NOMO-1 (cell line): ENCODE measurements at regions not wholly inside any gene's neighbourhood (a gene's known extent, or its start where the extent isn't known, plus 50 kb on each side); places are given as distances from the start of the nearest gene placed in this dataset.
"Not testable (repeated sequence)": the region's sequence is repeated elsewhere in the genome, so short reads cannot be mapped to it uniquely, and the experiment has no call there.

ENCODE experiments used
- DNase-seq, 2 experiments: peaks; one replicate each; lab custom pipeline; 2025; ENCODE audit not compliant: unreplicated experiment in 2 of 2; lab: John Stamatoyannopoulos, UW

DNA sequence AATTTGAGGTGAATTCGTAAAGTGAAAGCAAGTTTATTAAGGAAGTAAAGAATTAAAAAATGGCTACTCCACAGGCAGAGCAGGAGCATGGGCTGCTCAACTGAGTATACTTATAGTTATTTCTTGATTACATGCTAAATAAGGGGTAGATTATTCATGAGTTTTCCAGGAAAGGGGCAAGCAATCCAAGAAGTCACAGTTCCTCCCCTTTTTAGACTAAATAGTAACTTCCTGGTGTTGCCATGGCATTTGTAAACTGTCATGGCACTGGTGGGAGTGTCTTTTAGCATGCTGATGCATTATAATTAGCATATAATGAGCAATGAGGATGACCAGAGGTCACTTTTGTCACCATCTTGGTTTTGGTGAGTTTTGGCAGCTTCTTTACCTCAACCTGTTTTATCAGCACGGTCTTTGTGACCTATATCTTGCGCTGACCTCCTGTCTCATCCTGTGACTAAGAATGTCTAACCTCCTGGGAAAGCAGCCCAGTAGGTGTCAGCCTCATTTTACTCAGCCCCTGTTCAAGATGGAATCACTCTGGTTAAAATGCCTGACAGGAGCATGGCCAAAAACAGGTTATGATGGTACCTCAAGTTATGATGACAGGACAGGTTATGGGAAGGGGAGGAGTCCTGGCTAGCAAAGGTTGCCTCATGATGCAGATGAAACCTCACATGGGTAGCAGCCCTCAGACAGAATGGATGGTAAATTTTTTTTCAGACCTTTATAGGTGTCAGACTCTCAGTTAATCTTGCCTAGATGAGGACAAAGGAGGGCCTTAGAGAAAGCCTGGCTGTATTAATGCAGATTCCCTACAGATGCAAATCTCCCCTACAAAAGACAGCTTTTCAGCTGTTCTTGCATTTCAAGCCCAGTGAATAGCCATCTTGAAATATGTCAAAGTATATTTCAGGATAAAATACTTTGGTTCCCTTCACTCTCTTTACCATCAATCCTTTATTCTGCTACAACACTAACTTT is 49.7 kb downstream of the SIPA1L2 start:
- DNase-seq = no peak

GRCh38 chr1:232579466-232579865 is 50.5 kb downstream of the SIPA1L2 start:
- peak in 1 of 2 experiments; percentile 4 for DNase-seq

DNA sequence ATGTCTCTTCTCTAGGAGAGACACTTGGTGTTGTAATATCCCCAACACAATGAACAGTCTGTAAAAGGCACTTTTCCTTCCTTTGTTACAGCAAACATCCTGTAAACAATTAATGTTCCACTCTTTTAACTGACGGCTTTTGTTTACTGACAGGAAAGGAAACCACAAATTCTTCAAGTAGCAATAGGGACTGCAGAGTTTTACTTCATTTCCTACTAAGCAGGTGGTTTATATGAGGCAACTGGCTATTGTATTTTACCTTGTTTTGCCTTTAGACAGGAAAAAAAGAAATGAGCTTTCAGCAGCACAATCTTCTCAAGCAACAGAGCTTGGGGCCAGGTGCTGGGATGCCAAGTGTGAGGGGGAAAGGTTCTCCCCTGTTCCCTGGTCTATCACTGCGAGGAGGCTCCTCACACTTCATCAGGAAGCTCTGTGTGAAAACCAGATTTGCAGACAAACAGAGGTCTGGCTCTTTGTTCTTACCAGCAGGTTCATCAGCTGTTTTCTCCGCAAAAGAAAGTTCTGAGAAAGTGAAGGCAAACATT is 51.2 kb downstream of the SIPA1L2 start:
- peak in 1 of 2 experiments; percentile 16 for DNase-seq

DNA sequence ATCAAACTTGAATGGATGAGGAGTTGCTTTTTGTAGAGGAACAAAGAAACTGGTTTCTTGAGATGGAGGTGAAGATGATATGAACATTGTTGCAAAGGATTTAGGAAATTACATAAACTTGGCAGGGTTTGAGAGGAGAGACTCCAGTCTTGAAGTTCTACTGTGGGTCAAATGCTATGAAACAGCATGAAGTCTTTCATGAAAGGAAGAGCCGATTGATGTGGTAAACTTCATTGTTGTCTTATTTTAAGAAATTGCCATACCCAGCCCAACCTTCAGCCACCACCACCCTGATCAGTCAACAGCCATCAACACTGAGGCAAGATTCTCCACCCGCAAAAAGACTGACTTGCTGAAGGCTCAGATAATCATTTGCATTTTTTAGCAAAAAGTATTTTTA is 52.2 kb downstream of the SIPA1L2 start:
- DNase-seq = no peak

DNA sequence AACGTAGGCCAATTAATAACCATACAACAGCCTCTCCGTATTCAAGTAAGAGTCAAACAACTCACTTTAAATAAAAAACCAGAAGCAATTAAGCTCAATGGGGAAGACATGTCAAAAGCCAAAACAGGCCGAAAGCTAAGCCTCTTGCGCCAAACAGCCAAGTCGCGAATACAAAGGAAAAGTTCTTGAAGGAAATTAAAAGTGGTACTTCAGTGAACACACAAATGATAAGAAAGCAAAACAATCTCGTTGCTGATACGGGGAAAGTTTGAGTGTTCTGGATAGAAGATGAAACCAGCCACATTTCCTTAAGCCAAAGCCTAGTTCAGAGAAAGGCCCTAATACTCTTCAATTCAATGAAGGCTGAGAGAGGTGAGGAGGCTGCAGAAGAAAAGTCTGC is 53.4 kb downstream of the SIPA1L2 start:
- DNase-seq = no peak

GRCh38 chr1:232575763-232576040 is 54.2 kb downstream of the SIPA1L2 start:
- no peak for DNase-seq

GRCh38 chr1:232574889-232575762 is 54.8 kb downstream of the SIPA1L2 start:
- no peak for DNase-seq

DNA sequence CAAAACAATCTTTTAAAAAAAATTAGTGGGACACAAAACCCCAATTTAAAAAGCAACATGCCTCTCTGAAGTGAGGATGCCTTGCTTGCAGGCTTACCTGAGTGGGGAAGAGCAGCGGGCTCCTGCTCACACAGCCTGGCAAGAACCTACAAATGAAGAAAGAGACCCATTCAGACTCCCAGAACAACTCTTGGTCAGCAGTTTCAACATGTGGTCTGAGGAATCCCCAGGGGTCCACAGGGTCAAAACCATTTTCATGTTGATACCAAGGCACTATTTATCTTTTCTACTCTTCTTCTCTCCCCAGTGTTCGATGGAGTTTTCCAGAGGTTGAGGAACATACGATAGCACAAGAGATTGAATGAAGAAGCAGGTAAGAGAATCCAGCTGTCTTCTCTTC is 55.9 kb downstream of the SIPA1L2 start:
- DNase-seq = no peak

DNA sequence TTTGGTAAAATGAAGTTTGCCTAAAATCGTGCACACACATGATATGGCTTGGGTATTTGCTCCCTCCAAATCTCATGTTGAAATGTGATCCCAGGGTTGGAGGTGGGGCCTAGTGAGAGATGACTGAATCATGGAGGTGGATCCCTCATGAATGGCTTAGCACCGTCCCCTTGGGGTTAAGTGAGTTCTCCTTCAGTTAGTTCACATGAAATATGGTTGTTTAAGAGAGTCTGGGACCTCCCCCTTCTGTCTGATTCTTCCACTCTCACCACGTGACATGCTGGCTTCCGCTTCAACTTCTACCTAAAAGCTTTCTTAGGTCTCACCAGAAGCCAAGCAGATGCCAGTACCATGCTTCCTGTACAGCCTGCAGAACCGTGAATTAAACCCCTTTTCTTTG is 58.4 kb downstream of the SIPA1L2 start:
- no peak for DNase-seq

- no peak for DNase-seq
Measured at GRCh38 chr1:232570007-232570406, 59.9 kb downstream of the SIPA1L2 start.

DNA sequence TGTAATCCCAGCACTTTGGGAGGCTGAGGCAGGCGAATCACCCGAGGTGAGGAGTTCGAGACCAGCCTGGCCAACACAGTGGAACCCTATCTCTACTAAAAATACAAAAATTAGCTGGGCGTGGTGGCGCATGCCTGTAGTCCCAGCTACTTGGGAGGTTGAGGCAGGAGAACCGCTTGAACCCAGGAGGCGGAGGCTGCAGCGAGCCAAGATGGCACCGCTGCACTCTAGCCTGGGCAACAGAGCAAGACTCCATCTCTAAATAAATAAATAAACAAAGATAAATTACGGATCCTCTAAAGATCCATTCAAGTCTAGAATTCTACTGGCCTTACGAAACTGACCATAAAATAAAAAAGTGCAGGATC is 60.4 kb downstream of the SIPA1L2 start:
- not testable (repeated sequence) for DNase-seq

DNA sequence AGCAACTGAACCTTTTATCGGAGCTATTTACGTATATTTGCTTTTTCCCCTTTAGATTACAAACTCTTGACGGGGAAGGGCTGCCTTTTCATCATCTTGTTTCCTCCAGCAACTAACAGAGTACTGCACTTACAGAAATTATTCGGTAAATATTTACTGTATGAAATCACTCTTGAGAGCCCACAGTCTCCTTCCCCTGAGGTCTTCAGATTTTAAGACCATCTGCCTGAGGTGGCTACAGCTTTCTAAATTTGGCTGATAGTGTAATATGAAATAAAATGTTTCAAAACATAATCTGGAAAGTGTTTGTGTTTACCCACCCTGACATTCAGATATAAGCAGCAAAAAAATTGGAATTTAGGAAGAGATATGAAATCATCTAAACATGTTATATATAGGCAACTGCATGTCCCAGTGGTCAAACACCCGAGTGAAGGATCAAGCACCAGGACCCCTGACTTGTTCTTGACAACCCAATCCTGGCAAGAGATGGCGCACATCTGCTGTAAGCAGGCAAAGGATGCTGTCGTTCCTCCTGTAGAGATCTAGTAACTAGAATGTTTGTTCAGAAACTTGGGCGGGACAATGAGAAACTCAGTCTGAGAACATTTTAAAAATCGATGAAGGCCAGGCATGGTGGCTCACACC is 60.9 kb downstream of the SIPA1L2 start:
- DNase-seq = no peak

DNA sequence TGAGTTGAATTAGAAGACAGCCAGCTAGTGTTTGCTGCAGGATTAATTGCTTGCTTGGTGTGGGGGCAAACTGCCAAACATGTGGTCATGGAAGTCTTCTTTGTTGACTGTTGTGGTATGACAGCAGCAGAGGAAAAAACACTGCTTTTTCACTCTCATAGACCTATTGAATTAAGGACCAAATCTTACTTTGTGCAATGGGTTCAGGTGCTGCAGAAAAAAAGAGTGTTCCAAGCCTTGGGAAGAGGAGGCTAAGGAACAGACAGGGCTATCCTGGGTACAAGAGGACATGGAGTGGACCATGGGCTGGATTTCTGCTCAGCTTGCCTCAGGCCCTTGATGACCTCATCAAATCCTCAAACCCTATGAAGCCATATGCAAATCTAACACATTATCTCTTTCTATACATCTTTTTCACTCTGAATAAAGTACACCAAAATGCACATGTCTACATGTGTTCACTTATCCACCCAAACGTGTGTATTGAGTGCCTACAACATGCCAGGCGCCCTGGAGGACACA is 61.5 kb downstream of the SIPA1L2 start:
- no peak for DNase-seq

GRCh38 chr1:232566093-232566492 is 63.8 kb downstream of the SIPA1L2 start:
- no peak for DNase-seq

DNA sequence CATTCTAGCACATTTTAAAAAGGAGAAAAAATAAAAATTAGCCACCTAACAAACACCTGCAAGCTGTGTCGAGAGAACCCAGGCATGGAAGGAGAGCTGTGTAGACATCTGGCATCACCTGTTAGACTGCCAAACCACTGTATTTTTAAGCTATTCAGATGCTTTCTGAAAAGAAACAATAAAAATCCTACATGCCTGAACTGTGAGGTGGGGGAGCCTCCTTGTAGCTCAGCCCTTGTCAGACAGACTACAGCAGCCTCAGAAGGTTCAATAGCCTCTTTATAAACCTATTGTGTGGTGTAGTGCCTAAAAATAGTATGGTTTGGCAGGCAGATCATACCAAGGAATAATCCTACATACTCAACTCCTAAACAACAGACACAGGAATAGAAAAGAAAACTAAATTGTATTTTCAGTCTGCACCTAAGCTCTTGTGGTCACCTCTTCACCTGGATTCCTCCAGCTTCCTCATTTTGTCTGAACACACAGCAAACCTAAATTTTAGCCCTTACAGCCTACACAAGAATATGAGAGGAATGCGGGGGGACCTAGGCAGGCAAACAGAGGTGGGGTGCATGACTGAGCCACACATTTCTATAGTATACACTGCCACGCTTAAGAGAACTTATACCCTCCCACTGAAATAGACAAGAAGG is 67.0 kb downstream of the SIPA1L2 start:
- DNase-seq = no peak

DNA sequence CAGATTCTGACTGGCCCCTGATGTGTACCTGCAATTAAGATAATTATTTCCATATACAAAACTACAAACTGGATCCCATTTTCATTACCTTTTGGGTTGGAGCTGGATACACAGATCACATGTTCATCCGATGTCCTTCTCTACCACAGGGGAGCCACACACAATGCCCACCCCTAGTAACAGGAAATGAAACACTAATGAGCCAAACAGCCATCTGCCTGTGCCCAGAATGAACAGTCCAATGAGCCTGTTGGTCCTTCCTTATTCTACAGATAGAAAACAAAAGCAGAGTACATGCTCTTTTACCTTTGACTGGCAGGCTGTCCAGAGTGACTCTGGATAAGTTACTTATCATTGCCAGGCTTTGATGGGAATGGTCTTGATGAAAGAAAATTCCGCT is 68.6 kb downstream of the SIPA1L2 start:
- no peak for DNase-seq

- no peak for DNase-seq
Measured at GRCh38 chr1:232560940-232561339, 69.0 kb downstream of the SIPA1L2 start.

- DNase-seq = no peak
Measured at GRCh38 chr1:232558954-232559353, 71.0 kb downstream of the SIPA1L2 start.

DNA sequence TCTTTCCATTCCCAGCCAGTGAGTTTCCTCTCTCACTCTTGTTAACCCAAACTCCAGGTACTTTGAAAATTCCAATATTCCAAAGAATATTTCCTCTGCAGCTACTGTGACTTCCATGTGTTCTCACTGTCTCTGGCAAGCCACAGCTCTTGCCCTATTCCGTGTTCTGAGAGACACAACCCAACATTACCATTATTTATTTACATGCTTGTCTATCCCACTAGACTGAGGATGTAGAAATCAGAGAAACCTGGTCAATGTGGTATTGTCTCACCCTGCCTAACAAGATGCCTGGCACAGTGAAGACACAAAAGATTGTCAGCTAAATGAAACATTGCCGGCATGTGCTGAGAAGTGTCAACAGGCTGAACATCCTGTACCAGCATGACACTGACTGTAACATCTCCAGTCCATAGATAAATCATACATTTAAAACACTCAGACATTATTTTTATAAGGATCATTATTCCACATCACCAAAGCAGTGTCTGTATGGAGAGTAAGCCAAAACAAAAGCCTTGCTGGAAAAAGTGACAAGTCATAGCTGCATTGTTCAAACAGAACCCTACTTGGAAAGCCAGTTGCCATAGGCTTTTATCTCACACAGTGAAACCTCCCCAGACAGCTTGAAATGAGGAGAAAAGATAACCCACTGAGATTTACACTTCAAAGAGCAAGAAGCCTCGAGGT is 72.3 kb downstream of the SIPA1L2 start:
- DNase-seq = no peak

- DNase-seq = no peak
Measured at GRCh38 chr1:232557096-232557495, 72.8 kb downstream of the SIPA1L2 start.
